ENCODE measurements at regions not wholly inside any gene's neighbourhood (a gene's known extent, or its start where the extent isn't known, plus 50 kb on each side); places are given as distances from the start of the nearest gene placed in this dataset.

DNA sequence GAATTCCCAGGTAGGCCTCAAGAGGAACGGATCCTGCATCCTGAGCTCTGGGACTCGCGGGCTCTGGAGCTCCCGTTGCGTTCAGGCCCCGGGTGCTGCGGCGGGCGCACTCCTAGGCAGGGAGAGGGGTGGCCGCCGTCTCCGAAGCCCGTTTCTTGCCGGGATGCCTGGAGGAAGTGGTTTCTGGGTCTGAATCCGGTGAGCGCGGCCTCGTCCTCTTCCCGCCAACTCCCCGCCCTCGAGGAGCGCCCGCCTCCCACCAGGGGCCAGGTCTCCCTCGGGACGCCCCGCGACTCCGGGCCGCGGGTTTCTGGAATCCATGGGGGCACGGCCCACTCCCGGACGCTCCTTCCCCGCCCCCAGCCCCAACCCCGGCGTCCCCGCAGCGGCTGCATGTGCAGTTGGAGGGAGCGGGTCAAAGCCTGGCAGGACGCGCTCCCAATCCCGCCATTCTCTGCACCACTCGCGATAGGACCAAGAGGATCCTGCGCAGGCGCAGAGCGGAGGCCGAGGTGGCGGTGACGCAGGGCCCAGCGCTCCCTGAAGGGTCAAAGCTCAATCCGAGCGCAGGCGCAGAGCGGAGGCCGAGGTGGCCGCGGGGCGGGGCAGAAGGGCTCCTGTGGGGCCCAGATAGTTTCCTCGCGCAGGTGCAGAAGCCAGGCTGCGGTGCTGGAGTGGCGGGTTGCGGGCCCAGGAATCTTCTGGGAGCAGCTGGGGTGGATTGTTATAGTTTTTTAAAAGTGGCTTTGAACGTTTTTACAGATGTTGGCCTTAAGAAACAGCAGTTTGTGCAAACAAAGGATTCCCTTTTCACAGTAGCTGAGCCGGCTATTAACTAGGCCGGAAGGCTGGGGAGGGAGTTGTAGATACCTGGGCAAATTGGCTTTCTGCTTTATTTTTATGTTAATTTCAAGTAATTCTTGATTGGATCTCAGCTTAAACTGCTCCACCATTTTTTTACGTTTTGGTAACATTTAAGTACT, 796.4 kb downstream of the AACS start:
- TF ChIP-seq, protein P1, sequence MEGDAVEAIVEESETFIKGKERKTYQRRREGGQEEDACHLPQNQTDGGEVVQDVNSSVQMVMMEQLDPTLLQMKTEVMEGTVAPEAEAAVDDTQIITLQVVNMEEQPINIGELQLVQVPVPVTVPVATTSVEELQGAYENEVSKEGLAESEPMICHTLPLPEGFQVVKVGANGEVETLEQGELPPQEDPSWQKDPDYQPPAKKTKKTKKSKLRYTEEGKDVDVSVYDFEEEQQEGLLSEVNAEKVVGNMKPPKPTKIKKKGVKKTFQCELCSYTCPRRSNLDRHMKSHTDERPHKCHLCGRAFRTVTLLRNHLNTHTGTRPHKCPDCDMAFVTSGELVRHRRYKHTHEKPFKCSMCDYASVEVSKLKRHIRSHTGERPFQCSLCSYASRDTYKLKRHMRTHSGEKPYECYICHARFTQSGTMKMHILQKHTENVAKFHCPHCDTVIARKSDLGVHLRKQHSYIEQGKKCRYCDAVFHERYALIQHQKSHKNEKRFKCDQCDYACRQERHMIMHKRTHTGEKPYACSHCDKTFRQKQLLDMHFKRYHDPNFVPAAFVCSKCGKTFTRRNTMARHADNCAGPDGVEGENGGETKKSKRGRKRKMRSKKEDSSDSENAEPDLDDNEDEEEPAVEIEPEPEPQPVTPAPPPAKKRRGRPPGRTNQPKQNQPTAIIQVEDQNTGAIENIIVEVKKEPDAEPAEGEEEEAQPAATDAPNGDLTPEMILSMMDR (IDR thresholded peaks at IDR 0.05), result no peak
- no peak for TF ChIP-seq POLR2A (IDR thresholded peaks at IDR 0.05)
